GM12873 (cell line): ENCODE measurements at regions not wholly inside any gene's neighbourhood (a gene's known extent, or its start where the extent isn't known, plus 50 kb on each side); places are given as distances from the start of the nearest gene placed in this dataset.

Source experiments
- TF ChIP-seq, protein P1 (sequence below): IDR thresholded peaks from 2 replicates; pipeline ENCODE4 v1.5.1; 2012; ENCODE audit warnings: low read depth, mild to moderate bottlenecking, moderate library complexity, low read length, control low read depth; ENCODE audit not compliant: insufficient read depth; ENCODE audit errors: missing control alignments

- TF ChIP-seq, protein P1, sequence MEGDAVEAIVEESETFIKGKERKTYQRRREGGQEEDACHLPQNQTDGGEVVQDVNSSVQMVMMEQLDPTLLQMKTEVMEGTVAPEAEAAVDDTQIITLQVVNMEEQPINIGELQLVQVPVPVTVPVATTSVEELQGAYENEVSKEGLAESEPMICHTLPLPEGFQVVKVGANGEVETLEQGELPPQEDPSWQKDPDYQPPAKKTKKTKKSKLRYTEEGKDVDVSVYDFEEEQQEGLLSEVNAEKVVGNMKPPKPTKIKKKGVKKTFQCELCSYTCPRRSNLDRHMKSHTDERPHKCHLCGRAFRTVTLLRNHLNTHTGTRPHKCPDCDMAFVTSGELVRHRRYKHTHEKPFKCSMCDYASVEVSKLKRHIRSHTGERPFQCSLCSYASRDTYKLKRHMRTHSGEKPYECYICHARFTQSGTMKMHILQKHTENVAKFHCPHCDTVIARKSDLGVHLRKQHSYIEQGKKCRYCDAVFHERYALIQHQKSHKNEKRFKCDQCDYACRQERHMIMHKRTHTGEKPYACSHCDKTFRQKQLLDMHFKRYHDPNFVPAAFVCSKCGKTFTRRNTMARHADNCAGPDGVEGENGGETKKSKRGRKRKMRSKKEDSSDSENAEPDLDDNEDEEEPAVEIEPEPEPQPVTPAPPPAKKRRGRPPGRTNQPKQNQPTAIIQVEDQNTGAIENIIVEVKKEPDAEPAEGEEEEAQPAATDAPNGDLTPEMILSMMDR = no peak
These were observed 219.4 kb upstream of the GBE1 start for GRCh38 chr3:81980596-81981494.

DNA sequence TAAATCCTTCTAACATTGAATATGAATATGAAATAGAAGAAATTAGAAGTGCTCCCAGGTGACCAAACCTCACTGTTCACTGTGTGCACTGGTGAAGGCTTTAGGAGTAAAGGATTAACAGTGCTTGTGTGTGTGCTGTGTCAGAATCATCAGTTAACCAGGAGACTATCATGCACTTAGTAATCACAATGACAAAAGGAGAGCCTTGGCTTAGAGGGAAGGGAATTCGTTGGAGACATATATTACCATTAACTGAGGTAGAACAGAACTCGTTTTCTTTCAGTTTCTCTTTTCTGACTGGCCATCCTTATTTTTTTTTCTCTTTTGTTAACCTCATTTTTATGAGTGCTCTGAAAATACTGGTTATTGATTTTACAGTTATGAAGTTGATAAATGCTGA is 213.3 kb upstream of the GBE1 start:
- TF ChIP-seq, protein P1 = no peak

GRCh38 chr3:81968658-81969057 is 207.2 kb upstream of the GBE1 start:
- TF ChIP-seq, protein P1 = no peak

DNA sequence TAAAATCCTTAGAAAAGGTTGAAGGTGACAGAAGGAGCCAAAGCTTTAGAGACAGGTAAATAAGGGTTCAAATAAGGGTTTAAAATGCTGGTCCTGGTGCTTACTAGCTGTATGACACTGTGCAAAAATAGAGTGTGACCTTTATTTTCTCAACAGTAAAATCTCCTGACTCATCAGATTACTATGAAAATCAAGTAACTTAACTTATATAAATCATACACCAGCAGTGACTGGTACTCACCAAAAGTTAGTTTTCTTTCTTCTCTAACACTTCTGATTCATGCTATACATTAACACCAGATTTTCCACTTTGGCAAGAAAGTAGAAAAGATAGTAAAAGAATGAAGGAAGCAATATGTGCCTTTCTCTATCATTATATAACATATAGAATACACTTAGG is 205.9 kb upstream of the GBE1 start:
- TF ChIP-seq, protein P1 = no peak

DNA sequence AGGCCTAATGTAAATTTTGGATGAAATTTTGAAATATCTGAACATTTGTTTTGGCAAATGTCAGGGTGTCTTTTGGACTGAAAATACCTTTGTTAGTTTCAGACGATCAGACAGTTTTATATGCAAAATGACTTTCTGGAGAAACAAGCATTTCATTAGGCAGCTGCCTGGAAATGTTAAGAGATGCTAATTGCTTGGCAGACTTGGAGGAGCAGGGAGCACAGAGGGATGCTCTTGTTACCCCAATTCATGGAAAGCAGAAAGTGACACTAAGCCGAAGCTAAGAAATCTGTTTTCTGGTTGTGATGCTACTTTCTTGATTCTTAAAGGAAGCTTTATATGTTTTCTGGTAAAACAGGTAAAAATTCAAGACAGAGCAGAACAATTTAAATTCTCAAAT is 204.3 kb upstream of the GBE1 start:
- TF ChIP-seq, protein P1 = no peak

GRCh38 chr3:81962396-81962795 is 201.0 kb upstream of the GBE1 start:
- TF ChIP-seq, protein P1 = no peak

GRCh38 chr3:81958972-81959640 is 197.7 kb upstream of the GBE1 start:
- TF ChIP-seq, protein P1 = no peak
